ENCODE measurements at regions not wholly inside any gene's neighbourhood (a gene's known extent, or its start where the extent isn't known, plus 50 kb on each side); places are given as distances from the start of the nearest gene placed in this dataset.

GRCh38 chr3:72118628-72119027, 333.7 kb upstream of the PROK2 start:
- DNase-seq (ENCODE audit: low read depth), result no peak

GRCh38 chr3:72116226-72116625, 331.3 kb upstream of the PROK2 start:
- no peak for DNase-seq (ENCODE audit: low read depth)

GRCh38 chr3:72115307-72115706, 330.4 kb upstream of the PROK2 start:
- DNase-seq (ENCODE audit: low read depth), result no peak

GRCh38 chr3:72114773-72115172, 329.8 kb upstream of the PROK2 start:
- DNase-seq (ENCODE audit: low read depth), result peak; percentile 11

- no peak for DNase-seq (ENCODE audit: low read depth)
Observed at GRCh38 chr3:72113964-72114363, 329.0 kb upstream of the PROK2 start.

GRCh38 chr3:72113564-72113963, 328.6 kb upstream of the PROK2 start:
- no peak for DNase-seq (ENCODE audit: low read depth)

GRCh38 chr3:72112435-72112834, 327.5 kb upstream of the PROK2 start:
- DNase-seq (ENCODE audit: low read depth), result no peak

- no peak for DNase-seq (ENCODE audit: low read depth)
Observed at GRCh38 chr3:72111265-72112205, 326.6 kb upstream of the PROK2 start.

- no peak for DNase-seq (ENCODE audit: low read depth)
Observed at GRCh38 chr3:72109327-72110259, 324.6 kb upstream of the PROK2 start.

- DNase-seq (ENCODE audit: low read depth), result no peak
Observed at GRCh38 chr3:72105306-72105705, 320.4 kb upstream of the PROK2 start.

GRCh38 chr3:72102112-72102616, 317.2 kb upstream of the PROK2 start:
- DNase-seq (ENCODE audit: low read depth), result no peak

- DNase-seq (ENCODE audit: low read depth), result no peak
Observed at GRCh38 chr3:72101494-72101893, 316.5 kb upstream of the PROK2 start.

- DNase-seq (ENCODE audit: low read depth), result peak; percentile 51
Observed at GRCh38 chr3:72100601-72101187, 315.7 kb upstream of the PROK2 start.

- DNase-seq (ENCODE audit: low read depth), result no peak
Observed at GRCh38 chr3:72100080-72100511, 315.1 kb upstream of the PROK2 start.

GRCh38 chr3:72099326-72100079, 314.6 kb upstream of the PROK2 start:
- no peak for DNase-seq (ENCODE audit: low read depth)

- no peak for DNase-seq (ENCODE audit: low read depth)
Observed at GRCh38 chr3:72097053-72097452, 312.1 kb upstream of the PROK2 start.

GRCh38 chr3:72095521-72095920, 310.6 kb upstream of the PROK2 start:
- DNase-seq (ENCODE audit: low read depth), result no peak

- no peak for DNase-seq (ENCODE audit: low read depth)
Observed at GRCh38 chr3:72093992-72094334, 309.0 kb upstream of the PROK2 start.

- no peak for DNase-seq (ENCODE audit: low read depth)
Observed at GRCh38 chr3:72093270-72093991, 308.5 kb upstream of the PROK2 start.

- no peak for DNase-seq (ENCODE audit: low read depth)
Observed at GRCh38 chr3:72092778-72093177, 307.8 kb upstream of the PROK2 start.

All from renal cortical epithelial cell (primary cell).